ENCODE measurements at regions not wholly inside any gene's neighbourhood (a gene's known extent, or its start where the extent isn't known, plus 50 kb on each side); places are given as distances from the start of the nearest gene placed in this dataset.

- Mint-ChIP-seq H3K27me3 (ENCODE audit: insufficient read depth) (no peaks in the 10 kb centered on the region), H3K4me1 (ENCODE audit: low read depth) (peaks cover 12% of the 10 kb centered on the region), H3K4me3 (no peak overlapping the region), H3K9me3 (peaks cover 15% of the 10 kb centered on the region), H3K36me3 (ENCODE audit: low read depth) (peaks cover 7% of the 10 kb centered on the region), H3K27ac (no peak overlapping the region)
- intact Hi-C loops (cut with micrococcal nuclease), result no loop called here
- no peak for DNase-seq (ENCODE audit: low spot score)
These were observed 163.5 kb downstream of the VRK1 start for GRCh38 chr14:96960598-96961116.

- H3K27ac Mint-ChIP-seq, result no peak overlapping the region
- intact Hi-C loops (cut with micrococcal nuclease), result no loop called here
- no peak for DNase-seq (ENCODE audit: low spot score)
- no peak overlapping the region for H3K4me3 Mint-ChIP-seq
- H3K9me3 Mint-ChIP-seq, result peaks cover 15% of the 10 kb centered on the region
- no peaks in the 10 kb centered on the region for H3K27me3 Mint-ChIP-seq (ENCODE audit: insufficient read depth)
- H3K4me1 Mint-ChIP-seq (ENCODE audit: low read depth), result peaks cover 12% of the 10 kb centered on the region
- H3K36me3 Mint-ChIP-seq (ENCODE audit: low read depth), result peaks cover 7% of the 10 kb centered on the region
These were observed 164.7 kb downstream of the VRK1 start for GRCh38 chr14:96961895-96962294.

- intact Hi-C loops (cut with micrococcal nuclease), result no loop called here
- Mint-ChIP-seq H3K36me3 (ENCODE audit: low read depth) (peaks cover 7% of the 10 kb centered on the region), H3K4me3 (no peak overlapping the region)
These were observed 165.2 kb downstream of the VRK1 start for GRCh38 chr14:96962337-96962736.

GRCh38 chr14:96964726-96965415 lies 167.7 kb downstream of the VRK1 start:
- no peak overlapping the region for H3K4me3 Mint-ChIP-seq
- peaks cover 23% of the 10 kb centered on the region for H3K9me3 Mint-ChIP-seq
- H3K4me1 Mint-ChIP-seq (ENCODE audit: low read depth), result peaks cover 12% of the 10 kb centered on the region
- peaks cover 7% of the 10 kb centered on the region for H3K36me3 Mint-ChIP-seq (ENCODE audit: low read depth)
- no peak for DNase-seq (ENCODE audit: low spot score)
- intact Hi-C loops (cut with micrococcal nuclease), result no loop called here
- no peak overlapping the region for H3K27ac Mint-ChIP-seq
- H3K27me3 Mint-ChIP-seq (ENCODE audit: insufficient read depth), result no peaks in the 10 kb centered on the region

More at GRCh38 chr14:96962337-96962736, 165.2 kb downstream of the VRK1 start:
- Mint-ChIP-seq H3K4me1 (ENCODE audit: low read depth) (peaks cover 12% of the 10 kb centered on the region), H3K27ac (peak overlapping the region; percentile 43), H3K9me3 (peaks cover 18% of the 10 kb centered on the region), H3K27me3 (ENCODE audit: insufficient read depth) (no peaks in the 10 kb centered on the region)
- DNase-seq (ENCODE audit: low spot score), result peak; percentile 4

- H3K27ac Mint-ChIP-seq, result no peak overlapping the region
- H3K27me3 Mint-ChIP-seq (ENCODE audit: insufficient read depth), result no peaks in the 10 kb centered on the region
- DNase-seq (ENCODE audit: low spot score), result no peak
- peaks cover 12% of the 10 kb centered on the region for H3K4me1 Mint-ChIP-seq (ENCODE audit: low read depth)
- intact Hi-C loops (cut with micrococcal nuclease), result no loop called here
- no peak overlapping the region for H3K4me3 Mint-ChIP-seq
- H3K9me3 Mint-ChIP-seq, result peaks cover 17% of the 10 kb centered on the region
- H3K36me3 Mint-ChIP-seq (ENCODE audit: low read depth), result peaks cover 7% of the 10 kb centered on the region
These were observed 168.9 kb downstream of the VRK1 start for GRCh38 chr14:96965885-96966595.

GRCh38 chr14:96975116-96975515 lies 177.9 kb downstream of the VRK1 start:
- H3K9me3 Mint-ChIP-seq, result peaks cover 20% of the 10 kb centered on the region
- H3K27me3 Mint-ChIP-seq (ENCODE audit: insufficient read depth), result peaks cover 9% of the 10 kb centered on the region

GRCh38 chr14:96978525-96979272 lies 181.5 kb downstream of the VRK1 start:
- peaks cover 16% of the 10 kb centered on the region for H3K9me3 Mint-ChIP-seq
- no peak overlapping the region for H3K4me3 Mint-ChIP-seq
- peaks cover 13% of the 10 kb centered on the region for H3K27me3 Mint-ChIP-seq (ENCODE audit: insufficient read depth)
- DNase-seq (ENCODE audit: low spot score), result no peak
- intact Hi-C loops (cut with micrococcal nuclease), result no loop called here
- H3K27ac Mint-ChIP-seq, result no peak overlapping the region
- no peaks in the 10 kb centered on the region for H3K4me1 Mint-ChIP-seq (ENCODE audit: low read depth)
- no peaks in the 10 kb centered on the region for H3K36me3 Mint-ChIP-seq (ENCODE audit: low read depth)

More at GRCh38 chr14:96975116-96975515, 177.9 kb downstream of the VRK1 start:
- no peak overlapping the region for H3K4me3 Mint-ChIP-seq
- DNase-seq (ENCODE audit: low spot score), result no peak
- H3K27ac Mint-ChIP-seq, result no peak overlapping the region
- no peaks in the 10 kb centered on the region for H3K4me1 Mint-ChIP-seq (ENCODE audit: low read depth)
- no peaks in the 10 kb centered on the region for H3K36me3 Mint-ChIP-seq (ENCODE audit: low read depth)
- intact Hi-C loops (cut with micrococcal nuclease), result no loop called here

GRCh38 chr14:96979611-96980074 lies 182.5 kb downstream of the VRK1 start:
- Mint-ChIP-seq H3K27me3 (ENCODE audit: insufficient read depth) (peaks cover 13% of the 10 kb centered on the region), H3K36me3 (ENCODE audit: low read depth) (no peaks in the 10 kb centered on the region), H3K4me3 (no peak overlapping the region), H3K9me3 (peaks cover 18% of the 10 kb centered on the region), H3K27ac (no peak overlapping the region), H3K4me1 (ENCODE audit: low read depth) (no peaks in the 10 kb centered on the region)
- DNase-seq (ENCODE audit: low spot score), result no peak
- intact Hi-C loops (cut with micrococcal nuclease), result no loop called here

- intact Hi-C loops (cut with micrococcal nuclease), result no loop called here
- no peaks in the 10 kb centered on the region for H3K4me1 Mint-ChIP-seq (ENCODE audit: low read depth)
- DNase-seq (ENCODE audit: low spot score), result no peak
- H3K27me3 Mint-ChIP-seq (ENCODE audit: insufficient read depth), result peaks cover 13% of the 10 kb centered on the region
- no peak overlapping the region for H3K4me3 Mint-ChIP-seq
- H3K27ac Mint-ChIP-seq, result no peak overlapping the region
- H3K36me3 Mint-ChIP-seq (ENCODE audit: low read depth), result no peaks in the 10 kb centered on the region
- H3K9me3 Mint-ChIP-seq, result peaks cover 12% of the 10 kb centered on the region
These were observed 183.7 kb downstream of the VRK1 start for GRCh38 chr14:96980835-96981234.

GRCh38 chr14:96986256-96987085 lies 189.3 kb downstream of the VRK1 start:
- H3K36me3 Mint-ChIP-seq (ENCODE audit: low read depth), result no peaks in the 10 kb centered on the region
- H3K27me3 Mint-ChIP-seq (ENCODE audit: insufficient read depth), result no peaks in the 10 kb centered on the region
- intact Hi-C loops (cut with micrococcal nuclease), result no loop called here
- H3K27ac Mint-ChIP-seq, result no peak overlapping the region
- peaks cover 18% of the 10 kb centered on the region for H3K9me3 Mint-ChIP-seq
- no peaks in the 10 kb centered on the region for H3K4me1 Mint-ChIP-seq (ENCODE audit: low read depth)
- H3K4me3 Mint-ChIP-seq, result no peak overlapping the region
- no peak for DNase-seq (ENCODE audit: low spot score)

- Mint-ChIP-seq H3K27me3 (ENCODE audit: insufficient read depth) (no peaks in the 10 kb centered on the region), H3K36me3 (ENCODE audit: low read depth) (no peaks in the 10 kb centered on the region), H3K4me1 (ENCODE audit: low read depth) (no peaks in the 10 kb centered on the region), H3K4me3 (no peak overlapping the region), H3K9me3 (peaks cover 18% of the 10 kb centered on the region), H3K27ac (no peak overlapping the region)
- intact Hi-C loops (cut with micrococcal nuclease), result no loop called here
- no peak for DNase-seq (ENCODE audit: low spot score)
These were observed 189.9 kb downstream of the VRK1 start for GRCh38 chr14:96987086-96987474.

GRCh38 chr14:96987771-96988170 lies 190.6 kb downstream of the VRK1 start:
- Mint-ChIP-seq H3K27ac (no peak overlapping the region), H3K36me3 (ENCODE audit: low read depth) (no peaks in the 10 kb centered on the region), H3K4me1 (ENCODE audit: low read depth) (no peaks in the 10 kb centered on the region), H3K27me3 (ENCODE audit: insufficient read depth) (no peaks in the 10 kb centered on the region), H3K9me3 (peaks cover 18% of the 10 kb centered on the region), H3K4me3 (no peak overlapping the region)
- DNase-seq (ENCODE audit: low spot score), result no peak
- intact Hi-C loops (cut with micrococcal nuclease), result no loop called here
